ELF-1 (cell line): ENCODE measurements at regions not wholly inside any gene's neighbourhood (a gene's known extent, or its start where the extent isn't known, plus 50 kb on each side); places are given as distances from the start of the nearest gene placed in this dataset.
A peak's percentile ranks its signal among the peaks of the same experiment; 100 is the strongest.
"Not testable (repeated sequence)": the region's sequence is repeated elsewhere in the genome, so short reads cannot be mapped to it uniquely, and the experiment has no call there.

Experiments
- DNase-seq: peaks from one replicate; pipeline ENCODE4 v3.0.0-alpha.2; 2016; ENCODE audit warnings: low read depth, low spot score

- DNase-seq: no peak
These were observed 171.8 kb upstream of the WSCD1 start for GRCh38 chr17:5898406-5898805.

- no peak for DNase-seq
These were observed 170.5 kb upstream of the WSCD1 start for GRCh38 chr17:5899496-5900195.

GRCh38 chr17:5901731-5902130 lies 168.4 kb upstream of the WSCD1 start:
- peak; percentile 58 for DNase-seq

GRCh38 chr17:5902181-5903140 lies 167.7 kb upstream of the WSCD1 start:
- DNase-seq: peak; percentile 88

GRCh38 chr17:5911919-5912318 lies 158.3 kb upstream of the WSCD1 start:
- DNase-seq: no peak

GRCh38 chr17:5913032-5913531 lies 157.1 kb upstream of the WSCD1 start:
- DNase-seq: peak; percentile 74

- no peak for DNase-seq
These were observed 156.5 kb upstream of the WSCD1 start for GRCh38 chr17:5913641-5914040.

- DNase-seq: no peak
These were observed 154.8 kb upstream of the WSCD1 start for GRCh38 chr17:5915337-5915736.

- peak; percentile 37 for DNase-seq
These were observed 151.1 kb upstream of the WSCD1 start for GRCh38 chr17:5919089-5919488.

- DNase-seq: no peak
These were observed 148.5 kb upstream of the WSCD1 start for GRCh38 chr17:5921512-5922282.

GRCh38 chr17:5922476-5922875 lies 147.7 kb upstream of the WSCD1 start:
- DNase-seq: no peak

- DNase-seq: no peak
These were observed 140.5 kb upstream of the WSCD1 start for GRCh38 chr17:5929721-5930120.

GRCh38 chr17:5930555-5930954 lies 139.6 kb upstream of the WSCD1 start:
- not testable (repeated sequence) for DNase-seq

GRCh38 chr17:5931616-5932015 lies 138.6 kb upstream of the WSCD1 start:
- no peak for DNase-seq

GRCh38 chr17:5933430-5933829 lies 136.7 kb upstream of the WSCD1 start:
- no peak for DNase-seq

- DNase-seq: peak; percentile 80
These were observed 128.9 kb upstream of the WSCD1 start for GRCh38 chr17:5941258-5941657.

- DNase-seq: no peak
These were observed 127.5 kb upstream of the WSCD1 start for GRCh38 chr17:5942687-5943086.

GRCh38 chr17:5943232-5943631 lies 126.9 kb upstream of the WSCD1 start:
- peak; percentile 10 for DNase-seq

- no peak for DNase-seq
These were observed 126.2 kb upstream of the WSCD1 start for GRCh38 chr17:5943982-5944381.

GRCh38 chr17:5947701-5948180 lies 122.4 kb upstream of the WSCD1 start:
- DNase-seq: no peak

GRCh38 chr17:5948811-5949210 lies 121.4 kb upstream of the WSCD1 start:
- DNase-seq: no peak

GRCh38 chr17:5950878-5951277 lies 119.3 kb upstream of the WSCD1 start:
- DNase-seq: no peak
